ENCODE measurements at regions not wholly inside any gene's neighbourhood (a gene's known extent, or its start where the extent isn't known, plus 50 kb on each side); places are given as distances from the start of the nearest gene placed in this dataset.

GRCh38 chr3:13160619-13161018 is 87.4 kb upstream of the IQSEC1 start:
- DNase-seq: no peak
- H3K9me3 ChIP-seq: peaks cover 0 to 2% of the 10 kb centered on the region in 2 donors
- H3K36me3 ChIP-seq: no peaks in the 10 kb centered on the region
- no peaks in the 10 kb centered on the region for H3K4me1 ChIP-seq
- intact Hi-C loops (cut with DNase I; ENCODE audit: low total_unique reads): no loop called here
- H3K27ac ChIP-seq: no peak overlapping the region
- no peaks in the 10 kb centered on the region for H3K27me3 ChIP-seq
- no peak overlapping the region for H3K4me3 ChIP-seq
- TF ChIP-seq CTCF (IDR thresholded peaks at IDR 0.05): no peak
- no peak for TF ChIP-seq POLR2A (IDR thresholded peaks at IDR 0.05)

GRCh38 chr3:13159890-13160289 is 86.7 kb upstream of the IQSEC1 start:
- H3K4me3 ChIP-seq: no peak overlapping the region
- TF ChIP-seq POLR2A (IDR thresholded peaks at IDR 0.05) (no peak), CTCF (IDR thresholded peaks at IDR 0.05) (no peak)
- H3K4me1 ChIP-seq: no peaks in the 10 kb centered on the region
- H3K27ac ChIP-seq: no peak overlapping the region
- DNase-seq: no peak
- intact Hi-C loops (cut with DNase I; ENCODE audit: low total_unique reads): no loop called here
- H3K9me3 ChIP-seq: peaks cover 0 to 7% of the 10 kb centered on the region in 2 donors
- H3K27me3 ChIP-seq: no peaks in the 10 kb centered on the region
- no peaks in the 10 kb centered on the region for H3K36me3 ChIP-seq

- intact Hi-C loops (cut with DNase I; ENCODE audit: low total_unique reads): no loop called here
- H3K4me3 ChIP-seq: no peak overlapping the region
- H3K27ac ChIP-seq: no peak overlapping the region
- no peaks in the 10 kb centered on the region for H3K27me3 ChIP-seq
- H3K4me1 ChIP-seq: no peaks in the 10 kb centered on the region
- DNase-seq: no peak
- no peaks in the 10 kb centered on the region for H3K36me3 ChIP-seq
- TF ChIP-seq CTCF (IDR thresholded peaks at IDR 0.05): no peak
- no peak for TF ChIP-seq POLR2A (IDR thresholded peaks at IDR 0.05)
- H3K9me3 ChIP-seq: peaks cover 0 to 7% of the 10 kb centered on the region in 2 donors
Measured at GRCh38 chr3:13158871-13159270, 85.6 kb upstream of the IQSEC1 start.

GRCh38 chr3:13158408-13158807 is 85.2 kb upstream of the IQSEC1 start:
- Histone ChIP-seq H3K4me3 (no peak overlapping the region), H3K4me1 (no peaks in the 10 kb centered on the region), H3K36me3 (no peaks in the 10 kb centered on the region), H3K27ac (no peak overlapping the region), H3K9me3 (peaks cover 0 to 7% of the 10 kb centered on the region in 2 donors), H3K27me3 (no peaks in the 10 kb centered on the region)
- intact Hi-C loops (cut with DNase I; ENCODE audit: low total_unique reads): no loop called here
- DNase-seq: no peak
- no peak for TF ChIP-seq CTCF (IDR thresholded peaks at IDR 0.05)
- no peak for TF ChIP-seq POLR2A (IDR thresholded peaks at IDR 0.05)

- no peak for DNase-seq
- no peaks in the 10 kb centered on the region for H3K36me3 ChIP-seq
- H3K27me3 ChIP-seq: no peaks in the 10 kb centered on the region
- H3K9me3 ChIP-seq: peaks cover 0 to 7% of the 10 kb centered on the region in 2 donors
- TF ChIP-seq CTCF (IDR thresholded peaks at IDR 0.05) (no peak), POLR2A (IDR thresholded peaks at IDR 0.05) (no peak)
- no peaks in the 10 kb centered on the region for H3K4me1 ChIP-seq
- H3K27ac ChIP-seq: no peak overlapping the region
- no peak overlapping the region for H3K4me3 ChIP-seq
- intact Hi-C loops (cut with DNase I; ENCODE audit: low total_unique reads): no loop called here
Measured at GRCh38 chr3:13157986-13158385, 84.8 kb upstream of the IQSEC1 start.

Data from uterus (tissue), 3 donors.